ENCODE measurements at regions not wholly inside any gene's neighbourhood (a gene's known extent, or its start where the extent isn't known, plus 50 kb on each side); places are given as distances from the start of the nearest gene placed in this dataset.

DNA sequence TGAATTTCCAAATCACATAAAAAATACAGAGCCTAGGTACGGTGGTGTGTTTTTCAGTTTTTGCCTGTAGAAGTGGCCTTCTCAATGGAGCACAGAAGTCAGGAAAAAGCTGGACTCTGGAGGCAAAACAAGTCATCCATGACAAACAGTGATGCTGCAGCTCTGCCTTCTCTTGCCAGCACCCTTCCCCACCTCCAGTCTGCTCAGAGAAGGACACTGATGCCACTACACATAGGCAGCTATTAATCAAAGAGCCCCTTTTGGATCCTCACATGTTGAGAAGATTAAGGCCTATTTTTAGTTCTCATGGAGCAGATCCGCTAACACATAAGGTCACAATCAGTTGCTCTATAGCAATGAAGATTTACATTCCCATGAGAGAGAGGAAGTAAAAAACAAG is 181.6 kb upstream of the GALNT5 start:
- H3K36me3 ChIP-seq, result no peaks in the 10 kb centered on the region
- H3K4me1 ChIP-seq (ENCODE audit: low read depth), result no peaks in the 10 kb centered on the region
- no peak overlapping the region for H3K4me3 ChIP-seq
- TF ChIP-seq, protein P1, sequence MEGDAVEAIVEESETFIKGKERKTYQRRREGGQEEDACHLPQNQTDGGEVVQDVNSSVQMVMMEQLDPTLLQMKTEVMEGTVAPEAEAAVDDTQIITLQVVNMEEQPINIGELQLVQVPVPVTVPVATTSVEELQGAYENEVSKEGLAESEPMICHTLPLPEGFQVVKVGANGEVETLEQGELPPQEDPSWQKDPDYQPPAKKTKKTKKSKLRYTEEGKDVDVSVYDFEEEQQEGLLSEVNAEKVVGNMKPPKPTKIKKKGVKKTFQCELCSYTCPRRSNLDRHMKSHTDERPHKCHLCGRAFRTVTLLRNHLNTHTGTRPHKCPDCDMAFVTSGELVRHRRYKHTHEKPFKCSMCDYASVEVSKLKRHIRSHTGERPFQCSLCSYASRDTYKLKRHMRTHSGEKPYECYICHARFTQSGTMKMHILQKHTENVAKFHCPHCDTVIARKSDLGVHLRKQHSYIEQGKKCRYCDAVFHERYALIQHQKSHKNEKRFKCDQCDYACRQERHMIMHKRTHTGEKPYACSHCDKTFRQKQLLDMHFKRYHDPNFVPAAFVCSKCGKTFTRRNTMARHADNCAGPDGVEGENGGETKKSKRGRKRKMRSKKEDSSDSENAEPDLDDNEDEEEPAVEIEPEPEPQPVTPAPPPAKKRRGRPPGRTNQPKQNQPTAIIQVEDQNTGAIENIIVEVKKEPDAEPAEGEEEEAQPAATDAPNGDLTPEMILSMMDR (IDR thresholded peaks at IDR 0.05; ENCODE audit: low read depth, low read length), result no peak
- DNase-seq (ENCODE audit: low read depth in 1 of 2, low spot score in 1 of 2), result no peak
- H3K9me3 ChIP-seq (ENCODE audit: low read depth), result no peaks in the 10 kb centered on the region
- H3K27me3 ChIP-seq, result no peaks in the 10 kb centered on the region
- H3K27ac ChIP-seq, result no peak overlapping the region

DNA sequence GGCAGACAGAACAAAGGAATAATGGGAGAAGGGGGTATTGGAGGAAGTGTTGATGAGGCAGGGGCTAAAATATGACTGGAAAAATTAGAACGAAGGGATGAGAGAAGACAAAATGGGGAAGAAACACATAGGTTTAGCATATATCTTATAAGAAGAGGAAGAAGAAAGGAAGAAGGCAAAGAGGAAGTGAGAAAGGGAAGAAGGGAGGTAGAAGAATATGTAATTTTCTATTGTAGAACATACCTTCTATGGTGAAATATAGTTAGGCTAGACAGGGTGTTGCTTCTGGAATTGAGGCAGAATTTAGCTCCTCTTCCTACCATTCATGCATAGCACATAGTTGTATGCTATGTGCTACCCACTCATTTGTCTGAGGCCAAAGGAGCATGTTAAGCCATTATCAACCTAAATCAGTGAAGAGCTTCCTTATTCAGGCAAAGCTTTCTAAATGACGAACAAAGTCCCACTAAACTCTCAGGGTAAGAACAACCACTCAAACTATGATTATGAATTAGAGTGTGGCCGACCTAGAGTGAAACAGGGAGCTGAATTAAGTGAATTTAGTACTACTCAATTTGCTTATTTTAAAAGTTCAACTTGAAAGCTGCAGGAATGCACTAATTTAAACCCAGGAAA is 180.9 kb upstream of the GALNT5 start:
- no peak overlapping the region for H3K4me3 ChIP-seq
- no peaks in the 10 kb centered on the region for H3K9me3 ChIP-seq (ENCODE audit: low read depth)
- H3K27me3 ChIP-seq, result no peaks in the 10 kb centered on the region
- no peak for DNase-seq (ENCODE audit: low read depth in 1 of 2, low spot score in 1 of 2)
- TF ChIP-seq, protein P1 (IDR thresholded peaks at IDR 0.05; ENCODE audit: low read depth, low read length), result no peak
- no peak overlapping the region for H3K27ac ChIP-seq
- H3K36me3 ChIP-seq, result no peaks in the 10 kb centered on the region
- no peaks in the 10 kb centered on the region for H3K4me1 ChIP-seq (ENCODE audit: low read depth)

DNA sequence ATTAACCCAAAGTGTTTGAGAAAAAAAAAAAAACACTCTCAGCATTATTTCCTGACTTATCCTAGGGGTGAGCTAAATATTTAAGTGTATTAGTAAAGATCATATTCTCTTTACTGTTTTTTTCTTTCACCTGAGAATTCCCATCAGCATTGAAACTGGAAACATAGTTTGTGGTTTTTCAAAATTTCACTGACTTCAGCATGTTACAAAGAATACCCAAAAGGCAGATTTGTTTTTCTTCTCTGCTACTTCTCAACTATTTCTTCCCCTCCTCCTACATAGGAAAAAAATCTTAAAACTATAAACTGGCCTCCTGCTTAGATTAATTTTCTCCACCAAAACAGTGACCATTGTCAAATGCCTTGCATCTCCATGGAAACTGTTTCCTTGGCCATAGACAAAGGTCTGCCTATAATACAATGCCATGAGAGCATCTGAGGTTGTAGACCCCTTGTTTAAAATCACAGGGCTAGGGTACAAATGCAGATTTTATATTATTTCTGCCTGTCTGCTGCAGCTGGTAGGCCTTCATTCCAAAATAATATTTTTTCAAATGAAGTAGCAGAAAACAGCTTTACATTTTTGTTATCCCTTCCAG is 179.7 kb upstream of the GALNT5 start:
- Histone ChIP-seq H3K27me3 (no peaks in the 10 kb centered on the region), H3K4me3 (no peak overlapping the region), H3K4me1 (ENCODE audit: low read depth) (no peaks in the 10 kb centered on the region), H3K27ac (no peak overlapping the region), H3K36me3 (no peaks in the 10 kb centered on the region), H3K9me3 (ENCODE audit: low read depth) (no peaks in the 10 kb centered on the region)
- TF ChIP-seq, protein P1 (IDR thresholded peaks at IDR 0.05; ENCODE audit: low read depth, low read length), result no peak
- DNase-seq (ENCODE audit: low read depth in 1 of 2, low spot score in 1 of 2), result no peak

DNA sequence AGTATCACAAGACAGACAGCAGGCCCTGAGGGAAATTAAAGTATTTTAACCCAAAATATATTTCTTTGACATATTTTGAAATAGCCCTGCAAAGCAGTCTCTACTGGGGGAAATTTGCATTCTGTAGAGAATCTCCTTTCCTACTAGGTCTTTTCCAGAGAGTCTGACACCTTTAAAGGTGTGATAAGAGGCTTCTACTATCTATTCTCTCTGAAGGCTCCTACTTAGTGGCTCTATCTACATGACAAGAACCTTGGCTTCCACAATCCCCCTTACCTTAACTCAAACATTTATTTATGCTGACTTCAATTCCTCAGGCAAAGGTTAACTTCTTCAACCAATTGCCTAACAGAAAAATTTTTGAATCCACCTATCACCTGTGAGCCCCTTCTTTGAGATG is 174.6 kb upstream of the GALNT5 start:
- Histone ChIP-seq H3K9me3 (ENCODE audit: low read depth) (no peaks in the 10 kb centered on the region), H3K36me3 (no peaks in the 10 kb centered on the region), H3K4me3 (no peak overlapping the region), H3K4me1 (ENCODE audit: low read depth) (no peaks in the 10 kb centered on the region), H3K27me3 (no peaks in the 10 kb centered on the region), H3K27ac (no peak overlapping the region)
- no peak for DNase-seq (ENCODE audit: low read depth in 1 of 2, low spot score in 1 of 2)
- TF ChIP-seq, protein P1 (IDR thresholded peaks at IDR 0.05; ENCODE audit: low read depth, low read length), result no peak

DNA sequence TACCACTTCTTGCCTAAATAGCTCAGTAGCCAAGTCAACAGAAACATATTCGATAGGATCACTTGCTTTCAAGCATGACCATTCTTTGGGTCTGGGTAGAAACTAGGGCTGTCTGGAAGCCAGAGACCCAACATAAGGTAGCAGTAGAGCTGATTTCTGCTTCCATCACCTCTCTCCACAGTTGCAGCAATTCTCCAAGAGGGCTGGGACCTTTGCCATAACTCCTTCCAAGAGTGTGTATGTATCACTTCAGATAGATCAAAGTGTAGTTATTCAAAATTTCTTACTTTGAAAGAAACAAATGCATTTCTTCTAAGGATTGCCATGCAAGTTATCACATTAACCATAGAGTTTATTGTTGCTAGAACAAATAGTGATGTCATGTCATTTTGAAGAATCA is 172.0 kb upstream of the GALNT5 start:
- Histone ChIP-seq H3K4me3 (no peak overlapping the region), H3K36me3 (no peaks in the 10 kb centered on the region), H3K27me3 (no peaks in the 10 kb centered on the region), H3K27ac (no peak overlapping the region), H3K4me1 (ENCODE audit: low read depth) (no peaks in the 10 kb centered on the region), H3K9me3 (ENCODE audit: low read depth) (no peaks in the 10 kb centered on the region)
- no peak for DNase-seq (ENCODE audit: low read depth in 1 of 2, low spot score in 1 of 2)
- TF ChIP-seq, protein P1 (IDR thresholded peaks at IDR 0.05; ENCODE audit: low read depth, low read length), result no peak

Data from cardiac muscle cell (in vitro differentiated cells and primary cell).